COLO829 (cell line): ENCODE measurements at regions not wholly inside any gene's neighbourhood (a gene's known extent, or its start where the extent isn't known, plus 50 kb on each side); places are given as distances from the start of the nearest gene placed in this dataset.

Experiments used
- DNase-seq: peaks from one replicate; pipeline ENCODE4 v3.0.0; 2012; ENCODE audit warnings: low spot score

DNA sequence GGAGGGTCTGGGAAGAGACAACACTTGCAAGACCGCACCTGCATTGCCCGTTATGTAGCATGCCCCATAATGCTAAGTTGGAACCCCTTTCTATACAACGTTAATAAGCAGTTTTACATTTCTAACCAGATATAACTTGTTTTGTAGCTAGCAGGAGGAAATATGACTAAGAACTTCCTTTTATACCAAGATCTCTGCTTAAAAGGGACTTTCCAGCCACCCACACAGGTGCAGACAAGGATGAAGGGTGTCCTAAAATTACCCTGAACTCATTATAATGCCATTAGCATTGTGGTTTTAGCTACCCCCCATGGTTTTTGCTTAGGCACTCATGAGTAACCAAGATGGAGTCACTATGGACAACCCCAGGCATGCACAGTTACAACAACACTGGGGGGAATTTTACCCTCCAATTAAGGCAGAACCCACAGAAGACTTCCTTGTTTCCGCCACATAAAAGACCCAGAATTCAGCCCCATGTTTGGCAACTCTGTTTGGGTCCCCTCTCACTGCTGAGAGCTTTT, 362.8 kb downstream of the CBLN2 start:
- DNase-seq, result no peak

DNA sequence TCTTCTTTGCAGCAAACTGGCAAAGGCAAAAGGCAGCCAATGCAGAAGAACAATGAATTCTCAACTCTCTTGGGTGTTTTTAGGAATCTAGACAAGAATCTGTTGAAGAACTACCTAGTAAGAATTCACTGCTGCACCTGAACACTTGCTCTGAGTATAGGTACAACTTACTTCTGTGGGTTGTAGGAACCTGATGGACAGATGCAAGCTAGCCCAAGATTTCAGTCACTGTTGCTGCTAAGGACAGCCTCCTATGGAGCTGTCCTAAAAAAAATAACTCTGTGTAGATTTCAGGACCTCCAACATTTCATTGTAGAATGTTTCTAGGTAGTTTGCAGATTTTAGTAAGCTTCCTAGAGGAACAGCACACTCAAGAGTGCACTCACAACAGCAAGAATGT, 363.5 kb downstream of the CBLN2 start:
- DNase-seq, result no peak

DNA sequence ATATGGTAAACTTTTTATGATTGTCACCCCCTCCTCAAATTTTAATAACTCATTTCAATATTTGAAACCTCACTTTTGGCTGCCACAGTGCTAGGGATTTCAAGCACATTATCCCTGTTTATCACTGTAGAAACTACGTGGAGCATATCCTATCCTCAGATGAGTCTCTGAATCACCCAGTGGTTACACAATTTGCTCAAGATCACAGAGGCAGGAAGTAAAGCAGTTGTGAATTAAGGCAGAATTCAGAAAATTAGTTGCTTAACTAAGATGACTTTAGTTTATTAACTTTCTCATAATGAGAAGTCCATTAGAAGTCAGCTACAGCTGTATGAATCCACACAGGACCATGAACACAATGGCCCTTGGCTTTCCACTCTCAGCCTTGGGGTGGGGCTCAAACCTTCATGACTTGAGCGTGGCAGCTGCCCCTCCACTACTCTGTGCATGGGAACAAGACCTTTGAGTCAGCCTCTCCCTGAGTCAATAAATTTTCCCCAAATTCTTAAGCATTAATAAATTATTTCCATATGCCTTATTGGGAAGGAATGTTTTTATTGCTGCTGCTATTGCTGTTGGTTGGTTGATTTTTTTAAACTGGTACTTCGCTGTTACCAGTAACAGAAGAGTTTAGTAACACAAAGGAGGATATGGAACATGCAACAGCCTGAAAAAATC, 369.0 kb downstream of the CBLN2 start:
- DNase-seq, result no peak

DNA sequence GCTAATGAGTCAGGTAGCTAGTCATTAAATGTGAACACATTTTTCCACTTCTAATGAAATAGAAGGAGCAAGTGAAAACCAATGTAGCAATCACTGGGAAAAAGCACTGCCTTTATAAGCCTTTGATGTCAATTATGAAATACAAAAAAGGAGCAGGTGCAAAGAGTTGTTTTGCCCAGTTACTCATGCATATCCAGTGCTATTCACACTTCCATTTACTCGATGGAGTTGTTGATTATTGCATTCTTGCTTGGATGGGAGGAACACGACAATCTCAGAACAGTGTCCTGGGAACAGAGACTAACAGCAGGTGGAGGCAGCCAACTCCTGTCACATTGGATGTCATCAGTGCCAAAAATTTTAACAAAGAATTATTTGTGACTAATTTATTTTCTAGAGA, 372.5 kb downstream of the CBLN2 start:
- DNase-seq, result no peak

DNA sequence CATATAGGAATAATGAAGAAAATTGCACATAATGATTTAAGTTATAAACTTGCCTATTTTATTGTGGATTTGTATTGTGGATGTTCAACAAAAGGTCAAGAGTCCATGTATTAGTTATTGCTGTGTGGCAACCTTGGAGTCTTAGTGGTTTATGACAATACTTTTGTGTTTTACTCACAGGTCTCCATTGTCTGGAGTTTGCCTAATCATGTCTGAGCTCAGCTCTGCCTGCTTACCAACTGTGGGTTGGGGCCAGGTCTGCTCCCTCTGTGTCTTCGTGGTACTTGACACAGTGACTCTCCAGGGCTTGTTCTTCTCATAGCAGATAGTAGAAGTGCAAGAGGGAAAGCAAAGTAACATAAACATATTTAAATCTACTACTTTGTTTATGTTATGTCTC, 382.5 kb downstream of the CBLN2 start:
- no peak for DNase-seq

DNA sequence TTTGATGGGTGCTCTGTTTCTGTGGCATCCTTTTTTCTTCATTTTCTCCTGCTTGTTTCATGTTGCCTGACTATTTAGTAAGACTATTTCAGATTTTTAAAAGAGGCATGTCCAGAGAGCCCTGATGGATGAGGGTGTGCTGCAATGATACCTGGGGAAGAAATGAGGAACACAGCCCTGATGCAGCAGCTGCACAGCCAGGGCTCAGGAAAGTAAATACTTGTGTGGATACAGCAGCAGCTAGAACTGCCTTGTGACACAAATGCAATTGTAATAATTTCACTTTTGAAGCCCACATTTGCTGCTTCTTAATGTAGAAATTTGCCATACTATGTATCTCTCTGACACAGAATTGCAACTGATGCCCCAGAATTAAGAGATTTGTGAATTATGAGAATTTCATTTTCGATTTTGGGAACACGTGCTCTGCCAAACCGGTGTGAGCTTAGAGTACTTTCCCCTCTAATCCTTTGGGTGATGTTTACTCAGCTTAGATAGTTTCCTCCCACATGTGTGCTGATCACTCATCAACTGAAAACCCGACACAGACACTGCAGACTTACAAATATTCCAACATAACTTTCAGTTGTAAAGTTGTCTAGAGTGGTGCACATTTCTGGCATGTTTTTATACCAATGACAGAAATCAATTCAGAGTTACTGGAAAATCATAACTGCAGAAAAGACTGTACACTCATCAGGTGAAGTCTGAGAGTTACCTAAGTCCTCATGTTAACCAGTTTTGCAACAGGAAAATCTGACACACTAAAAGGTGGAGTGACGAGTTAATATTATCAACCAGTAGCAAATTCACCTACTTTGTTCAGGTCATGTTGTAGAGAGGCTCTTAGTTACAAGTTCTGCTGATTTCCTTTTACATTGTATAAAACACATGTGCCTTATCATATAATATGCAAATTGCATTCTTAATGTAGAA, 383.4 kb downstream of the CBLN2 start:
- no peak for DNase-seq

DNA sequence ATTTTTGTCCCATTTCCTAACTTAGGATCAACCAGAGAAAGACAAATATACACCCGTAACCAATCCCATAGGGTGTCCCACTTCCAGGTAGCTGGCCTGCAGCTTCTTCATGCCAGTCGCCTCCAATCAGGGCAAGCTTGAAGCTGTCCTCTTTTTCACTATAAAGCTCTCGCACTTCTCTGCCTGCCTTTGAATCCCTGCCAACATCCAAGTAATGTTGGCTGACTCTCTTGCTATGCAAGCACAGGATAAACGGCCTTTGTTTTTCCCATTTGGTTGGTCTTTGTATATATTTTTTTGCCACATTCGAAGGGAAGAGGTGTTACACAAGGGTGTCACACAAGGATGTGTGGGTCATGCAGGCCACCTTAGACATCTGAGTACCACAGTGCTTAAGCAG, 388.8 kb downstream of the CBLN2 start:
- peak; percentile 2 for DNase-seq

DNA sequence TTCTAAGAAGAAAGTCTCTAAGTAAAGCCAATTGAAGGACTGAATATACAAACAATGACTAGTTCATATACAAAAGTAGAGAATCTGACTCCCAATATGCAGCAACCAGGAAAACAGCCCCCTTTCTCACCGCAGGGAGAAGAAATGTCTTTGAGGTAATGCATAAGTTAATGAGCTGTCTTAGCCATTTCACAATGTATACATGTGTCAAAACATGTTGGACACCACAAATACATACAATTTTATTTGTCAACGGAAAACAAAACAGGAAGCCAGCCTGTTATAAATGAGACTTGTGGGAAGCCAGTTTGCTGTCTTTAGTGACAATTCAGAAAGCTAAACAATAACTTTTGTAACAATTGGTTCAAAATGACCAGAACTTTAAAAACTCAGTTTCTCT, 389.2 kb downstream of the CBLN2 start:
- DNase-seq, result no peak

DNA sequence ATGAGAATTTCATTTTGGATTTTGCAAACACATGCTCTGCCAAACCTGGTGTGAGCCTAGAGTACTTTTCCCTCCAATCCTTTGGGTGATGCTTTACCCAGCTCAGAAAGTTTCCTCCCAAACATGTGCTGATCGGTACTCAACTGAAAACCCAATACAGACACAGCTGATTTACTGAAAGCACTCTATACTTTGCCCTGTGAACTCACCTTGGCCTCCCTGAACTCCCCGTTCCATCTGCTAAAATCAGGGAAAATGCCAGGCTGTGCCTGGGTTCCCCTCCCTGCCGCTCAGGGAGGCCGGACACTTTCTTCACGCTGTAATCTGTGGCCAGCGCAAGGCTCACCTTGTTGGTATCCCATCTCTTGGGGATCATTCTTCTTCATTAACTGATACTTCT, 391.2 kb downstream of the CBLN2 start:
- DNase-seq, result no peak

DNA sequence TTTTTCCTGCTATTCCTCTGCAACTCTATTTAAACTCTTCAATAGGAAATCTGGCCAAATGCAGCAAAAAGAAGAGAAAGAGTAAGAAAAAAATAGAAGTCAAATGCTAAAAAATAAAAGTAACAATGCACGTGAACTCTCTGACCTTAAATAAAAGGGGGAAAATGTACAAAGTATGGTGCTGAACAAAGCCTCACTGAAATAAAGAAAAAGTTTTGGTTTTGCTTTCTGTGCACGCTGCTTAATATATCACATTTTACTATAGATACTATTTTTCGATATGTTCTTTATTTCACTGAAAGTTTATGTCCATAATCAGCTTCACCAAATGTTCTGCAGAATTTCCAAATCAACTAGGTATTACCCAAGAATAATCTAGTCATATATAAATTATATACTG, 396.3 kb downstream of the CBLN2 start:
- no peak for DNase-seq

DNA sequence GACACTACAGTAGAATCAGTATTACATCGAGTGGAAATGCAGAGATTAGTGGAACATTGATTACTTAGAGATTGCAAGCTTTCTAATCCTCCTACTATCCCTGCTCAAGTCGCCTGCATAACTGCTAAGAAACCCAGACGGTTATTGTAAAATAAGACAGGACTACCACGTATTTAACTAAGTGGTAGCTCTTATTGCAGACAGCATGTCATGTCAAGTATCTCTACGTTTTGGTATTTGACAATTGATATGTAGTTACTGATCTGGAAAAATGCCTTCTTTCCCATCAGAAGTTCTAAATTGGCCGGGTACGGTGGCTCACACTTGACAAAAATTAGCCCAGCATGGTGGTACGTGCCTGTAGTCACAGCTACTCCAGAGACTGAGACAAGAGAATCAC, 404.1 kb downstream of the CBLN2 start:
- DNase-seq, result no peak

DNA sequence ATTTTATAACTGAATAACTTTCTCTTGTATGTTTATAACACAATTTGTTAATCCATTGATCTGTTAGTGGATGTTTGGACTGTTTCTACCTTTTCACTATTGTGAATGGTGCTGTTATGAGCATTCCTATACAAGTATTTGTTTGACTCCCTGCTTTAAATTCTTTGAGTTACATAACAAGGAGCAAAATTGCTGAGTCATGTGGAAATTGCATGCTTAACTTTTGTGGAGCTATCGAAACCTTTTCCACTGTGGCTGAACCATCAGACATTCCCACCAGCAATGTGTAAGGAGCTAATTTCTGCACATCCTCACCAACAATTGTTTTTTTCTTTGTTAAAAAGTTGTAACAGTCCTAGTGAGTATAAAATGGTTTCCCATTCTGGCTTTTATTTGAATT, 415.5 kb downstream of the CBLN2 start:
- DNase-seq, result no peak

DNA sequence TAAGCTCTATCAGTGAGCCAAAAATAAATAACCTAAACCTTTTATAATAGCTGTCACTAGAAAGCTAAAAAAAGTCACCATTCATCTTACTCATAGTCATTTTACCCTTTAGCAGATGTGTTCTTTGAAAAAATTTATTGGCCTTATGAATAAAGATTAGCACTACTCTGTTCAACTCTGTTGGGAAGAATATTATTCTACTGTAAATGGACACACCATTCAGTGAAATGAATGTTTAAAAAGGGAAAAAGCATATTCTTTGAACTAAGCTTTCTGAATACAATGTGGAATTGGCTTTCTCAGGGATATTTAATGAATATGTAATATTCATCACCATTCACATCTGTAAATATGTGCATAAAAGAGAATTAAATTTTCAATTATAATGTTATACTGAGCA, 422.0 kb downstream of the CBLN2 start:
- DNase-seq, result no peak

DNA sequence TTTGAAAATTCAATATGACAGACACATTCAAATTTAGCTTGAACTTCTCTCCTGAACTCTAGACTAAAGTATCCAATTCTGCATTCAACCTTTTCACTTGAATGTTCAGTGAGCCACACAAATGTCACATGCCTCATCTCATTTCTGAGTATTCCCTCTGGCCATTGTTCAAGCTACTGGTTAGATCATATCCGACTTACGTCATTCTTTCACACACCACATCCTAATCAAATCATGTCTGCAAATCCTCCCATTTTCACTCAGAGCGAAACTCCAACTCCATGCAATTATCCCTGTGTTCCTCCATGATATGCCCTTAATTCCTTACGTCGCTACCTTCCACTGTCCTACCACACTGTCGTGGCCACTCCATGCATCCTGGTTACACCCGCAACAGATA, 425.1 kb downstream of the CBLN2 start:
- DNase-seq, result no peak

DNA sequence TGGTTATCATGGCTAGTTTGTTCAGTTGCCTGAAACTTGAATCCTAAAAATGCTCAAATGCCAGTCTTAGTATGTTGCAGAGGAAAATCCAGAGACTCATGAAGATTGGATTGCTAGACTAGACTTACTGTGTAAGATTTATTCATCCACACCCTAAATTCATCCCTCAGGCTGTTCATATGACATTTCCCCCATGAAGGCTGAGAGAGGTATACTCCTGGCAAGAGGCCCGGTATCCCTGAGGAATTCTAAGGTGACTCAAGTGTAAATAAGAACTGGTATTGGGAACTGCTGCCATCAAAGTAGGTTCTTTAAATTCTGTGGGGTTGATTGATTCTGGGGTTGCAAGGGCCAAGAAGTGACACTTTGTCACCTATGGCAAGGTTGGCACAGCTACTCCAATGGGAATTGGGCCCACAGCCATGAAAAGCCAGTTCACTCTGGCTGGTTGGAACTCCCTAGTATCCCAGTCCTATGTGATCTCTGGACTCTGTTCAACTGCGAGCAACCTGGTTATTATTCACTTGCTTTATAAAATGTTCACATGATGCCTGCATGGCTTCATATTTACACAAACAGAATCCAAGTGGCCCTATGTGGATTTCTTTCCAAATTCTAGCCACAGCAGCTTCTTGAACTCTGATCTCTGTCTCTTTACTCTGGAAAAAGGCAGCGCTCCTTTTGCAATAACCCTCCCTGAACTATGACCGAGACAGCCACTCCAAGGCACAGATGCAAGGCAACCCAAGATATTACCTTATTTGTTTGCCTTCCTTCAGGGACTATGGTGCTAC, 429.1 kb downstream of the CBLN2 start:
- DNase-seq, result no peak

DNA sequence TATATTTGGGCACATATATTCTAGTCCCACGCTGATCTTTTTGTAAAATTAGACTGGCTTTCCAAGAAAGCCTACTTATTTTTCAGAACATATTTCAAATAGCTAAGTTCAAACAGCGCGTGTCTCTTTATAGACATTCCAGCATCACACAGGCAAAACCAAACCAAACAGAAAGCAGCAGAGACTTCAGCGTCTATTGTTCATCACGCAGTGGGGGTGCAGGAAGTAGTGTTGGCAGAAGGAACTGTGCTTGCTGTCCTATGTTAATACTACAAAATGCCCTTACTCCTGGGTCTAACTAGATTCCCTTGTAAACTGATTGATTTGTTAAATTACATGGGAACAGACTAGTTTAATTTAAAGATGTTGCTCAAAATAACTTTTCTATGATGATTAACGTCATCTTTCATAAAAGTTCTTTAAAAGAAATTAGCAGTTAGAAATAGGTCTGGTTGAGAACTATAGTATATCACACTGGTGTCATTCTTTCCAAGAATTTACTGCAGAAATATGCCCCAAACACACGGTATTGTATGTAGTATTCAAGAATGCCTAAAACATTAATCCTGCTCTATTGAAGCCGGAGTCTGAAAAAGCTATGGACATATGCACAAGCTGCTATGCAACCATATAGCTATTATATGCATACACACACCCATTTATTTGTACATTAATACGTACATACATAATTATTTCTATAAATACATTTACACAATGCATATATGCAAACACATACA, 436.3 kb downstream of the CBLN2 start:
- peak; percentile 2 for DNase-seq

DNA sequence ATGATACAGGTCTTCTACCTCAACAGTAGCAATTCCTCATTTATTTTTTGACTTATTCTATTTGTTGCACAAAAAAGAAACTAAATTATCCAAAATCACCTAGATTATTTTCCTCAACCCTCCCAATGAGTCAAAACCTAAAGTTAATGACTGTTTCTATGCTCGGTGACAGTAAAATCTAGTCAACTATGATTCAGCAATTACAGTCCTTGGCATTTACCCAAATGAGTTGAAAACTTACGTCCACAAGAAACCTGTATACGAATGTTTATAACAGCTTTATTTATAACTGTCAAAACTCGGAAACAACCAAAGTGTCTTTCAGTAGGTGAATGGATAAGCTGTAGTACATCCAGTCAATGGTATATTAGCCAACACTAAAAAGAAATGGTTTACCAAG, 439.3 kb downstream of the CBLN2 start:
- no peak for DNase-seq

DNA sequence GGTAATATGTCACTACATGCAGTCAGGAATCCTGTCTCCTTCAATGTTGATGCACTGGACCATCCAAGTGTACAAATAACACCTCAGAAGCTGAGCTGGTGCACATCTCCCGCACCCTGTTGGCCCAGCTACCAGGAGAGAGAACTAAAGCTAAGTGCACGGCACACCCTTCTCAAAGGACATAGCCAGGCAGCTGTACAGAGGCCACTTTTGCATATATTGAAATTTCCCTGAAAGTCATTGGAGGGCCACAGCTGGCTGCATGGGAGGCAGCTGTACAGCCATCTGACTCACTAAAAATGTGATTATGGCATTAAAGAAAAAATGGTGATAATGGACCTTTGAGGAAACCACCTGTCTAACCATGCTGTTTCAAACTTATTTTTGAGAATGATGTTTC, 441.7 kb downstream of the CBLN2 start:
- DNase-seq, result no peak

DNA sequence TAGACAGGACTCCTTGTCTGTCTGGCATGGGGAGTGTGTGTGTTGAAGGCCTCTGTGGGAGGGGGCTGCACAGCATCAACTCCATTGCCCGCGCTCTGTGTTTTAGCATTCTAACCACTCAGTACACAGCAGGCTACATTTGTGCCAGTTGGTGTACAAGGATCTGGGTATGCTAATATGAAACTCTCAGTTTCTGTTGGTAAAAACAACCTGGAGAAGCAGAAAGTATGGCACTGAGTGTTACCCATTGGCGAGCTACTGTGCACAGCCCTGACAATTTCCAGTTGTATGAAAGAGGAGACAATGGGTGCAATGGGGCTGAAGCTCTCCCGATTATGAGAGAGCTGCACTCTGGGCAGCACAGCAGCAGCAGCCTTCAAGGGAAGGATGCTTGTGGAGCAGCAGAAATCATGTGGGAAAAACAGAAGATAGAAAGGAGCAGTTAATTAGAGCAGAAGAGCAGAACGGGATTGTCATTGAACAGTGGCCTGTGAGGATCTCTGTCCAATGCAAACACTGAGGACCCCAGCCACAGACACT, 443.6 kb downstream of the CBLN2 start:
- no peak for DNase-seq

DNA sequence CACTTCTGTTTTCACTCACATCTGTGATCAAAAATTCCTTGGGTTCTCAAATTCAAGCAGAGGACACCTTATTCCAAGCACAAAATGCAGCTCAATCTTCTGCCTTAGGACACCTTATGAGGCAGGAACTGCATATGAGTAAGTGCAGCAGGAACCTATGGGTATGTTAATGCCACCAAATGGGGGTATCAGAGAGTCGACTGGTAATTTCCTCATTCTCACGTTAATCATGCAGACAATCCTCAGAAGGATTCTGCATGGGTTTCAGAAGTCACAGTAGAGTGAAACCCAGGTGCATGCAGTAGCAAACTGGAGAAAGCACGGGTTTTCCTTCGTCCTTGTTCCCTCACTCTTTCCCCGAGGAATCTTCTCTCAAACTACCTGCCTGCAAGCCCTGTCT, 452.8 kb downstream of the CBLN2 start:
- DNase-seq, result no peak

DNA sequence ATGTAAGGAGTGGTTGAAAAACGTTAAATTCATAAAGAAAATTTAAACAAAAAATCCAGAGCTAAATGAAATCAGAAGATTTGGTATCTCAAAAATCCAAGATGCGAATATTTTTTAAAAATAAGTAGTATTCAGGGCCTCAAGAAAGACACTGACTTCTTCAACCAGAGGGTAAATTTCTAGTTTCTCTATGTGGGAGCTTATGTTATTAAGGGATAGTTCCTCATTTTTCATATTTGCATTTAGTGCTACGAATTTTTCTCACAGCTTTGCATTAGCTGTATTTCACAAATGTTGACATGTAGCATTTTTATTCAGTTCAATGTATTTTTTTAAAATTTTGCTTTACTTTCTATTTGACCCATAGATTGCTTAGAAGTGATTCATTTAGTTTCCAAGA, 454.7 kb downstream of the CBLN2 start:
- no peak for DNase-seq

DNA sequence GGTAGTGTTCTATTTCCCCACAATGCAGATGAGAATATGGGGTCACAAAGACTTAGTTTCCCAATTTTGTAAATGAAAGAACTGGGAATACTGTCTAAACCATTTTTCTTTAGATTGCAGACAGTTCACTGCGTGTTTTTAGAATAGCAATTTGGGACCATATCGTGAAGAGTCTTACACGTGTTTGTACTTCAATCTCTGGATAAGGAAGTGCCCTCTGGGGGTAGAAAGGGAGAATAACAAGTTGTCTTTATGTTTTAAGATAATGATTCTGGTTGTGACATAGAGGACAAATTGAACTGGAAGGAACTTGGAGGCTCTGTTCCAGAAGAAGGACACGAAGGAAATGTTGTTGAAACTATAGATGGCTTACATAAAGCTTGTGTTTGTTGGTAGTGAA, 457.7 kb downstream of the CBLN2 start:
- peak; percentile 0 for DNase-seq
